ENCODE measurements at regions not wholly inside any gene's neighbourhood (a gene's known extent, or its start where the extent isn't known, plus 50 kb on each side); places are given as distances from the start of the nearest gene placed in this dataset.

DNA sequence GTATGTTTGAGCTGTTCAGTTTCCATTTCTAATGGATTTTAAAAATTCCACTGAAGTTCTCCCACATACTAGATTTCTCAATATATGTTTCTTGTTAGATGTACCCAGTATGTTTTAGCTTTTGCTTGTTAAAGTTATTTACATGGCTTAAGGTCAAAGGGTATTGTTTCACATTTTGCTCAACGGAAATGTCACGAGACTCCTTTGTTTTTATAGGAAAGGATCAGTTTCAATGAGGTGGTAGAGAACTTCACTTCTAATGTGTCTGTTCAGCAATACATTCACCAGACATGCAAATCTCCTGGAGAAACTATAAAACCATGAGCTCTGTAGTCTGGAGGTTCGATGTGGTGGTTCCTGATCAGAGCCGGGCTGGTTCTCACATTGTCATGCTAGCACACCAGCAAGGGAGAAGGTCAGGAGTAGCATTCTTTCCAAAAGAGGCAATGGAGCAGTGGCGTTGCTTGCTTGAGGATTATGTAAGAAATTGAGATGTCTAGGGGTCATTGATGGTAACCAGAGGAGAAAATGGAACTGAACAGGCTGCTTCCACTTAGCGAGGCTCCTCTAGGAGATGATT lies 114.0 kb downstream of the RAB18 start:
- TF ChIP-seq, protein P1, sequence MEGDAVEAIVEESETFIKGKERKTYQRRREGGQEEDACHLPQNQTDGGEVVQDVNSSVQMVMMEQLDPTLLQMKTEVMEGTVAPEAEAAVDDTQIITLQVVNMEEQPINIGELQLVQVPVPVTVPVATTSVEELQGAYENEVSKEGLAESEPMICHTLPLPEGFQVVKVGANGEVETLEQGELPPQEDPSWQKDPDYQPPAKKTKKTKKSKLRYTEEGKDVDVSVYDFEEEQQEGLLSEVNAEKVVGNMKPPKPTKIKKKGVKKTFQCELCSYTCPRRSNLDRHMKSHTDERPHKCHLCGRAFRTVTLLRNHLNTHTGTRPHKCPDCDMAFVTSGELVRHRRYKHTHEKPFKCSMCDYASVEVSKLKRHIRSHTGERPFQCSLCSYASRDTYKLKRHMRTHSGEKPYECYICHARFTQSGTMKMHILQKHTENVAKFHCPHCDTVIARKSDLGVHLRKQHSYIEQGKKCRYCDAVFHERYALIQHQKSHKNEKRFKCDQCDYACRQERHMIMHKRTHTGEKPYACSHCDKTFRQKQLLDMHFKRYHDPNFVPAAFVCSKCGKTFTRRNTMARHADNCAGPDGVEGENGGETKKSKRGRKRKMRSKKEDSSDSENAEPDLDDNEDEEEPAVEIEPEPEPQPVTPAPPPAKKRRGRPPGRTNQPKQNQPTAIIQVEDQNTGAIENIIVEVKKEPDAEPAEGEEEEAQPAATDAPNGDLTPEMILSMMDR (conservative IDR thresholded peaks at IDR 0.05): no peak
- Mint-ChIP-seq H3K27ac (no peak overlapping the region), H3K27me3 (no peaks in the 10 kb centered on the region), H3K4me3 (no peak overlapping the region), H3K4me1 (ENCODE audit: unreplicated experiment) (peaks cover 20% of the 10 kb centered on the region), H3K9me3 (no peaks in the 10 kb centered on the region), H3K36me3 (no peaks in the 10 kb centered on the region)
- no peak for DNase-seq (ENCODE audit: extremely low spot score, unreplicated experiment)

DNA sequence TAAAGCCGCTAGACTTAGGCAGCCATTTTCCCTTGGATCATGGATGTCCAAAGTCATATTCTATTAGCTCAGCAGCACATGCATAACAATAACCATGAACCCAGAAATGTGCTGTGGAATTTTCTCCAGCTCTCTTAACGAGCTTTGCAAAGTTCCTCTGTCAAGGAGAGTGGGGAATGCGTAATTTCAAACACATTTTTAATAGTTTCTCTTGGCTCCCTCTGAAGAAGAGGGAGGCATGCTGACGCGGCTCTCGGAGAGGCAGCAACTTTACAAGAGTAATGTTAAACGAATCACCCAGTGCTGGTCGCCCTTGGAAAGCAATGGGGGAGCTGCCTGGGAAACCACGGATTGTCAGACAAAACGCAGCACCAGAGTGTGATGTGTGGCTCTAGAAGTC lies 114.8 kb downstream of the RAB18 start:
- no peak overlapping the region for H3K4me3 Mint-ChIP-seq
- H3K27ac Mint-ChIP-seq: no peak overlapping the region
- DNase-seq (ENCODE audit: extremely low spot score, unreplicated experiment): no peak
- peaks cover 6% of the 10 kb centered on the region for H3K27me3 Mint-ChIP-seq
- TF ChIP-seq, protein P1 (conservative IDR thresholded peaks at IDR 0.05): no peak
- peaks cover 20% of the 10 kb centered on the region for H3K4me1 Mint-ChIP-seq (ENCODE audit: unreplicated experiment)
- H3K36me3 Mint-ChIP-seq: no peaks in the 10 kb centered on the region
- H3K9me3 Mint-ChIP-seq: no peaks in the 10 kb centered on the region

DNA sequence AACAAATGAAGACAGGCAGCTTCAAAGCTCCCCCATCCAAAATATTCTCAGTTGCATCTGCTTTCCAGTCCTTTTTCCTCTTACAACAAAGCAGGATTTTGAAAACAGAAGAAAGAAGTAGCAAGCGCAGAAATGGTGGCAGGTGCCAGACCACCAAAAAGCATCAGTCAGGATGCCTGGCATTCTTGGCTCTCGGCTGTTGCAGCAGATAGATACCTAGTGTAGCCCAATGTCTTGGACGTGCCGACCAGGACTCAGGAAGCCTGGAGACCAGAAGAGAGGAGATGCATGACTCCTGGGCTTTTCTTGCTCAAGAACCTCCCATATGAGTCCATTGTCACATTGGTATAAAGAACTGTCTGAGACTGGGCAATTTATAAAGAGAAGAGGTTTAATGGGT lies 115.2 kb downstream of the RAB18 start:
- Mint-ChIP-seq H3K27me3 (peaks cover 7% of the 10 kb centered on the region), H3K27ac (no peak overlapping the region), H3K36me3 (no peaks in the 10 kb centered on the region), H3K9me3 (no peaks in the 10 kb centered on the region), H3K4me1 (ENCODE audit: unreplicated experiment) (peaks cover 20% of the 10 kb centered on the region), H3K4me3 (no peak overlapping the region)
- TF ChIP-seq, protein P1 (conservative IDR thresholded peaks at IDR 0.05): no peak
- DNase-seq (ENCODE audit: extremely low spot score, unreplicated experiment): no peak

DNA sequence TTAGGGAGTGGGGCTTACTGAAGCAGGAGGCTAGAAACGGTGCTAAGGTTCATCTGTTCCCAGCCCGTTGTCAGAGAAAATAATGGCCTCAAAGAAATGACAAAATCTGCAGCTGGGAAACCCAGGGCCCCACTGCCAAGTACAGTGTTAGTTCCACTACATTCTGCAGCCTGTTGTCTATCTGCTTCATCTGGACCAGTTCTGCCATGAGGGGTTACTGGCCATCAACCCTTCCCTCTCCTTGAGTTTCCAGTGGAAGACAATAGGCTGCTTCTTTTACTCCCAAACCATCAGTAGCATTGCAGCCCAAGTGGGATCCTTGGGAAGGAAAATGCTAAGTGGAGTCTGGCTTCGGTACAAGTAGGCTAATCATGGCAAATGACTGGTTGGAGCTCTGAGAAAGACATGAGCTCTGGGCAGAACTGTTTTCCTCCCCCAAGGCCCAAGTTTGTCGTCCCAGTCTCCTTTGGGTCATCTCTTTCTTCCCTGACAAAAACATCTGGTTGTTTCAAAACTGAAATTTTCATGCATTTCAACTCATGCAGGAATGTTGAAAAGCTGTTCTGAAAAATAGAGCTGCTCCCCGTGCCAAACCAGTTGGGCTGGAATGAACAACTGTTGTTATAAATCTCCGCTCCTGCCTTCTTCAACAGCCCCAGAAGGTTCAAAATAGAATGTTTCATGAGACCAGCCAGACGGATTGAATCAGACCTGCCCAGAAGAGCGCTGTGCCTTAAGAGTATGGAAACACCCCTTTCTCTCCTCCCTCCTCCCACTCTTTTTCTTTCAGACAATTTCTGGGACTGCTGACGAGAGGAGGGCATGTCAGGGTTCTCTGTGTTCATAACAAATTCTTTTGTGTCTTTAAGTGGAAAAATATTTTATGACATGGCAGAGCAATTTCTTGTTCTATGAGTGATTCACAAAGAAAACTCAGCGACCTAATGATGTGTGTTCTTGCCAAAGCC lies 116.6 kb downstream of the RAB18 start:
- no peak for DNase-seq (ENCODE audit: extremely low spot score, unreplicated experiment)
- Mint-ChIP-seq H3K9me3 (no peaks in the 10 kb centered on the region), H3K4me3 (peak overlapping the region; percentile 20), H3K27ac (peak overlapping the region; percentile 83), H3K27me3 (peaks cover 7% of the 10 kb centered on the region), H3K4me1 (ENCODE audit: unreplicated experiment) (peaks cover 29% of the 10 kb centered on the region), H3K36me3 (no peaks in the 10 kb centered on the region)
- TF ChIP-seq, protein P1 (conservative IDR thresholded peaks at IDR 0.05): no peak

DNA sequence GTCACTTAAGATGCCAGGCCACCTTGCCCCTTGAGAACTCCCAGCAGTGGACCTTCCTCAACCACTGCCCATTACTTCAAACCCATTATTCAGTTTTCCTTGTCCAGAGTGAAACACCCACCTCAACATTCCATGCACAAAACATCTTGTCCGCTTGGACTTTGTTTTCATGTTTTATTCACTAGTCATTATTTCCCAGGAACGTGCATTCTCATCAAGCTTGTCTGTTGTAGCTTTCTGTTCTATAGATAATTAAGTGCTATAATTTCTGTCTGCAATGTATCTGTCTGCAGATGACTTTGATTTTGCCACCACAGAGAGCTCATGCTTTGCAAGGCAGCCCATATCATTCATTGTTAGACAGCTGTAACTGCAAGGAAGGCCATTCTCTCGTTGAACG lies 117.4 kb downstream of the RAB18 start:
- Mint-ChIP-seq H3K36me3 (no peaks in the 10 kb centered on the region), H3K4me1 (ENCODE audit: unreplicated experiment) (peaks cover 31% of the 10 kb centered on the region), H3K27me3 (peaks cover 7% of the 10 kb centered on the region), H3K4me3 (peak overlapping the region; percentile 20), H3K9me3 (no peaks in the 10 kb centered on the region), H3K27ac (peak overlapping the region; percentile 83)
- TF ChIP-seq, protein P1 (conservative IDR thresholded peaks at IDR 0.05): no peak
- no peak for DNase-seq (ENCODE audit: extremely low spot score, unreplicated experiment)
